PC-3 (cell line): ENCODE measurements at regions not wholly inside any gene's neighbourhood (a gene's known extent, or its start where the extent isn't known, plus 50 kb on each side); places are given as distances from the start of the nearest gene placed in this dataset.

Experiments
- CTCF ChIP-seq: fragments of 300-600 bp; sonication (generic); conservative IDR thresholded peaks from 2 replicates; pipeline ENCODE4 v1.5.1; 2017; ENCODE audit warnings: antibody characterized with exemption, low read depth, mild to moderate bottlenecking, low read length
- EZH2 ChIP-seq: fragments of 300-600 bp; sonication (generic); IDR thresholded peaks from one replicate; pipeline ENCODE4 v1.6.1; 2017; ENCODE audit warnings: antibody characterized with exemption, mild to moderate bottlenecking, low read length; ENCODE audit not compliant: unreplicated experiment
- EZH2phosphoT487 ChIP-seq: fragments of 300-600 bp; sonication (generic); IDR thresholded peaks from 2 replicates; pipeline ENCODE4 v1.6.1; 2018; ENCODE audit warnings: mild to moderate bottlenecking, antibody characterized with exemption, low read length, borderline replicate concordance

GRCh38 chr9:107138261-107138992 is 144.7 kb upstream of the RAD23B start:
- TF ChIP-seq CTCF (no peak), EZH2phosphoT487 (no peak), EZH2 (no peak)
